Fibroblast of skin of right quadriceps (primary cell): ENCODE measurements at regions not wholly inside any gene's neighbourhood (a gene's known extent, or its start where the extent isn't known, plus 50 kb on each side); places are given as distances from the start of the nearest gene placed in this dataset.
"Not testable (repeated sequence)": the region's sequence is repeated elsewhere in the genome, so short reads cannot be mapped to it uniquely, and the experiment has no call there.

ENCODE experiments used
- DNase-seq: peaks from one replicate; pipeline ENCODE4 v3.0.0-alpha.2; 2013

DNA sequence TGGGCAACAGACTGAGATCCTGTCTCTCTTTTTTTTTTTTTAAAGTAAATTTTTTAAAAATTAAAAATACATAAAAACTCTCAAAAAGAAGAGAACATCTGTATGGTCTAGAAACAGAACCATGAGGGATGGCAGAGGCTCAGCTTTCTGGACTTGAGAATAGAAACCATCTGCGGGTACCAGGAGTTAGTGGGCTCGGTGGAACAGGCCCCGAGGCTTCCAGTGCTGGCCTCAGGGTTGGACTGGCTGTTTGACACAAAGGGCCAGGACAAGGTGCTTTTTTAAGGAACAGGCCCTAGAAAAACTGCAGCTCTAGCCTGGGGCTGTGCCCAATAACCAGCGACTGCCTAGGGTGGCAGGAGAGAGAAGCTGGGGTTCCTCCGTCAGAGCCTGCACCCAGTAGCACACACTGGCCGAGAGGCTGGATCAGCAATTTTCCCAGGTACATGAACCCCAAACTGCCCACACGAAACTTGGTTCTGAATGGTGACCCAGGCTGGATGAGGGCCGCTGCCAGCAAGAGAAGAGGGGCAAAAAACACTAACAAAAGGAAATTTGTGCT is 131.0 kb upstream of the OLIG3 start:
- no peak for DNase-seq

DNA sequence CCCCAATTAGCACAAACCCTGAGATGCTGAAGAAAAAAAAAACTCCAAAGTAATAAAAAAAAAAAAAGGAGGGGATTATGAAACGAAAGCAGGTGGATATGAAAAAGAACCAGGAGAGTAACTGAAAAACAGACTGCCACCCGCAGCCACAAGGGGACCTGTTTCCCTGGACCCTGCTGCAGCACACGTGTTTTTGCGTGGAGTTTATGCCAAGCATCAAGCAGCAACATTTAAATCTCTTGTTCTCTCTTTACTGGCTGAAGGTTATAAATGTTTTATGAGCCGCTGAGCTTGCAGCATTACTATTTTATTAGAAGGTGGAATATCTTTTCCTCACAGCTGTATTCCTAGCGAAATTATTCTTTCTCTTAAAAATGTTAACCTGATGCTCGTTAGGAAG is 131.6 kb upstream of the OLIG3 start:
- DNase-seq: no peak

DNA sequence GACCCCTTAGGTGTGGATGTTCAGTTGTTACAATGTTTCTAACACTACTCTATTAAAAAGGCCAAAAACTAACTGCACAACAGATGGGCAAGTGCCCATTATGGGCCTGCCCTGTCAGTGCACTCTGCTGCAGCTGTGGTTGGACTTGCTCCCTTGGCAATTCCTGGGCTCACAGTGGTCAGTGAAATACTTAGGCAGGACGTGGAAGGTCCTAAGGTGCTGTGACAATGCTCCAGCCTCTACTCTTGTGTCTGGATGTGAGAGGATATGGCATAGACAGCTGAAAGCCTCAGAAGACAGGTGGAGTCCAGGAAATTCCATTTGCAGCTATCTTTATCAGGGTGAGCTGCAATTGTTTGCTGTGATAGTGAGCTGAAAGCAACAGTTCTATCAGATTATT is 136.5 kb upstream of the OLIG3 start:
- no peak for DNase-seq

DNA sequence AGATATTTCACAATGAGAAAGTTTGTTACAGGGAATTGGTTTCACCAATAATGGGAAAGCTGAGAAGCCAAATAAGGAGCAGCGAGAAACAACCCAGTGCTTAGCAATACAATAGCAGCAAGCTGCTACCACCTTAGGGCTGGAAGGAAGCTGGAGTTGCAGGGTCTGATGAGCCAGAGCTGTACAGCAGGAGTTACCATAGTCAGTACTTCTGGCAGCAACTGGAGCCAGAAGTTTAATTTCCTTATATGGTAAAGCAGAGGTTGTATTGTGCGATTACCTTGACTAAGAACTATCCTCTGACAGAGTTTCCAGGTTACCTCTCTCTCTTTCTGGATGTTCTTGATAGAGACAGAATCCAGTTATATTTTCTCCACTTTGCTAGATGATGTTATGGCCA is 137.1 kb upstream of the OLIG3 start:
- no peak for DNase-seq

DNA sequence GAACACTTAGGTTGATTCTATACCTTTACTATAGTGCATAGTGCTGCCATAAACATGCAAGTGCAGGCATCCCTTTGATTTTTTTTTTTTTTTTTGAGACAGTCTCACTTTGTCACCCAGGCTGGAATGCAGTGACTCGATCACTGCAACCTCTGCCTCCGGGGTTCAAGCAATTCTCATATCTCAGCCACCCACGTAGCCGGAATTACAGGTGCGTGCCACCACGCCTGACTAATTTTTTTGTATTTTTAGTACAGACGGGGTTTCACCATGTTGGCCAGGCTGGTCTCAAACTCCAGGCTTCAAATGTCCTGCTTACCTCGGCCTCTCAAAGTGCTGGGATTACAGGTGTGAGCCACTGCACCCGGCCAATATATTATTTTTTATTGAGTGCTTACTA is 140.0 kb upstream of the OLIG3 start:
- DNase-seq: not testable (repeated sequence)

DNA sequence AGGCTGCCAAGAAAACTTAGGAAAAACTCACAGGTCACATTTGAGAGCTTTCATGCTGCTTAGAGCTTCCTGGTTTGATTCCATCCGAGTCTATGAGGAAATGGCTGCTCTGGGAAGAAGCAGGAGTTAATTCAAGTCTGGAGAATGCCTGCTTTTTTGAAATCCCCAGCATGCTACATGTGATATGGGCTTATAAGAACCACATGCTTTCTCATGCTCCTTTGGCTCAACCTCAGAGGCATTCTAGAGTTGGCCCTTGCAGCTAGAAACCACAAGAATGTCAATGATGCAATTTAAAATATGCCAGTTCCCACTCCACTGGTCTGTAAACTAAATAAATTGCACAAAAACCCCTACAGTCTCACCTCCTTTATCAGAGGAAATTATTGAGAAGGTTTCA is 142.9 kb upstream of the OLIG3 start:
- peak; percentile 97 for DNase-seq

DNA sequence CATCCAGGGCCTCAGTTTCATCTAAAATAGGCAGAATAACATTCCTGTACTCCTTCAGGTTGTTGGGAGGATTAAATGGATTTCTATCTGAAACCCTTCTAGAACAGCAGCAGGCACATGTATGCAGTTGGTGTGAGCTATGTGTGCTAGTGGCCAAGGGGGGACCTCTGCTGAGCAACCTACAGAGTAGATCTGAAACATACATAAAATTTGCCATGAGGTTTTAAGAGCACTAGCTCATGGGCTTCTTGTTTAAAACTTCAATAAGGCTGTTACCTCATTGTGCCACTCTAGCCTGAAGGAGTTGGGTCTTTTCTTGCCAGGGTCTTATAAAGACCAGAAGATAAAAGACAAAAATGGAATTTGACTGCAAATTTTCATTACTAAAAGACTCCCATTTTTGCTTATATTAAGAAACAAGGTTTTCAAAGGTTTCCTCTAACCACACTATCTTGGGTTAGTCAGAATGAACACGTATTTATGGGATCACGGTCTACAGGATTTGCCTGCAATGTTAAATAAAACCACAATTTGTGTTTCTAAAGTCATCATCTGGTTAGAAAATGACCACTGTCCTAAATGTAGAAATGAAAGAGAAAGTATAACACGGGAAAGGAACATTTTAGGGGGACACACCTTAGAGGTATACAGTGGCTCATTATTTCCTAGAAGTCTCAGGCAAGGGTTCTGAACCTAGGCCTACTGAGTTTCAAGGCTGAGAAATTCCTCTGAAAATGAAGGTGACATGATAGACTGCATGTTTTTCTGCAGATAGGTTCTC is 144.9 kb upstream of the OLIG3 start:
- peak; percentile 8 for DNase-seq

DNA sequence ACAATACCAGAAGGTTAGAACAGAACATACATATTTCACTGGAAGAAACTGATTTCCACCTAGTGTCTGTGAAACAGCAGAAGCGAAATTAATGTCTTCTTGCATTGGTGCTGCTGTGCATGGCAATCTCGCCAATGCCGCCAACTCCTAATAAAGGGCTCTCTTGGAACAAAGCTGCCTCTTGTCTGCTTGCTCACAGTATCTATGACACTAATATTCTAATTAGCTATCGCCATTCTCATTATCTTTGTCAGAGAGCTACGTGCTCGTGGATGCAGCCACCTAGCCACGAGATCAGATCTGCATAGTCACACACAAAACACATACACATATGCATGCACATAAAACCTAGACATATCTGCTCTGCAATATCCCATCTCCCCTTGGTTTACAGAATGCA is 145.9 kb upstream of the OLIG3 start:
- DNase-seq: no peak

DNA sequence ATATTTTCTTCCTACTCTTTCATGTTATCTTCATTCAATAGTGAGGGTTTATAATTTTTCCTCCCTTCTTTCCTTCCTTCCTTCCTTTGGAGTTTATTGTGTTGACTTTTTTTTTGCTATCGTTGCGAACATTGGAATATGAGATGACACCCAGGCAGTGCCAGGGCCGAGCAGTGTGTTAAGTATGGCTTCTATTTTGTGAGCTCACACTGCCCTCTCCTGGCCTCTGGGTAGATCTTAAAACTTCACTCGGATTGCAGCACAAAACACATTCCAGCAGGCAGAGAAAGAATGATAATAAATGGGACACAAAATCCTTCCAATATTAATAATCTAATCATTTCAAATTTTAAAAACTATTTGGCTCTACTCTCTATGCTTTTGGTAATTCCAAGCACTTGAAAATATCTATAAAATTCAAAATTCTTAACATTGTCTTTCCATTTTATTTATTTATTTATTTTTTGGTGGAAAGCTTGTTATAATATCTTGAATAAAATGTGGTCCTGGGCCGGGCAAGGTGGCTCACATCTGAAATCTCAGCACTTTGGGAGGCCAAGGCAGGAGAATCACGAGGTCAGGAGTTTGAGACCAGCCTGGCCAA is 147.4 kb upstream of the OLIG3 start:
- DNase-seq: peak; percentile 70

DNA sequence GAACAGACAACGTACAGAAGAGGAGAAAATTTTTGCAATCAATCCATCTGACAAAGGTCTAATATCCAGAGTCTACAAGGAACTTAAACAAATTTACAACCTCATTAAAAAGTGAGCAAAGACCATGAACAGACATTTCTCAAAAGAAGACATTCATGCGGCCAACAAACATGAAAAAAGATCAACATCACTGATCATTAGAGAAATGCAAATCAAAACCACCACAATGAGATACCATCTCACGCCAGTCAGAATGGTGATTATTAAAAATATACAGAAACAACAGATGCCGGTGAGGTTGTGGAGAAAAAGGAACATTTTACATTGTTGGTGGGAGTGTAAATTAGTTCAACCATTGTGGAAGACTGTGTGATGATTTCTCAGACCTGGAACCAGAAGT is 149.0 kb upstream of the OLIG3 start:
- DNase-seq: not testable (repeated sequence)

DNA sequence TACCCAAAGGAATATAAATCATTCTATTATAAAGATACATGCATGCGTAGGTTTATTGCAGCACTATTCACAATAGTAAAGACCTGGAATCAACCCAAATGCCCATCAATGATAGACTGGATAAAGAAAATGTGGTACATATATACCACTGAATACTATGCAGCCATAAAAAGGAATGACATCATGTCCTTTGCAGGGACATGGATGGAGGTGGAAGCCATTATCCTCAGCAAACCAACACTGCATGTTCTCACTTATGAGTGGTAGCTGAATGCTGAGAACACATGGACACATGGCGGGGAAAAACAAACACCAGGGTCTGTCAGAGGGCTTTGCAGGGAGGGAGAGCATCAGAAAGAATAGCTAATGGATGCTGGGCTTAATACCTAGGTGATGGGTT is 149.4 kb upstream of the OLIG3 start:
- DNase-seq: not testable (repeated sequence)

DNA sequence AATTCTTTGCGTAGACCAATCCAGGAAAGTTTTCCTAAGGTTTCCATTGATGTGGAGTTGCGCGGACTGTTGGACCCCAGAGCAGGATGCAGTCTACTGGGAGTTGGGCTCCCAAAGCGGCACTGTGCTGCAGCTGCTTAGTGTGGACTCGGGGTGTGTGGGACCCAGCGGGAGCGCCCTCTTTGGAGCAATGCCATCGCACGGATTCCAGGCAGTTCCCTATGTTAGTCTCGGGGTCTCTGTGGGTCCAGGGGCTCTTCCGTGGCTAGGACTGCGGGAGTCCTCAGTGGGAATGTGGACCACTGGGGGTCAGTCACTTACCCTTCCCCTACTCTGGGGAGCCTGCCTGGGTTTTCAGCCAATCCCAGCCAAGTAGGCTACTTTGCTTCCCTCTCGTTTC is 151.7 kb upstream of the OLIG3 start:
- DNase-seq: no peak

DNA sequence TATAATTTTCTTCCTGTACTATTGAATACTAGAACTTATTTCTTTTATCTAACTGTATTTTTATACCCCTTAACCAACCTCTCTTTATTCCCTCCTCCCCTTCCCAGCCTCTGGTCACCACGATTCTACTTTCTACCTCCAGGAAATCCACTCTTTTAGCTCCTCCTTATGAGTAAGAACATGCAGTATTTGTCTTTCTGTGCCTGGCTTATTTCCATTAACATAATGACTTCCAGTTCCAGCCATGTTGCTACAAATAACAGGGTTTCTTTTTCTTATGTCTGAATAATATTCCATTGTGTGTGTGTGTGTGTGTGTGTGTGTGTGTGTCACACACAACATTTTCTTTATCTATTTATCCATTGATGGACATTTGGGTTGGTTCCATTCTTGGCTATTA is 152.3 kb upstream of the OLIG3 start:
- no peak for DNase-seq

DNA sequence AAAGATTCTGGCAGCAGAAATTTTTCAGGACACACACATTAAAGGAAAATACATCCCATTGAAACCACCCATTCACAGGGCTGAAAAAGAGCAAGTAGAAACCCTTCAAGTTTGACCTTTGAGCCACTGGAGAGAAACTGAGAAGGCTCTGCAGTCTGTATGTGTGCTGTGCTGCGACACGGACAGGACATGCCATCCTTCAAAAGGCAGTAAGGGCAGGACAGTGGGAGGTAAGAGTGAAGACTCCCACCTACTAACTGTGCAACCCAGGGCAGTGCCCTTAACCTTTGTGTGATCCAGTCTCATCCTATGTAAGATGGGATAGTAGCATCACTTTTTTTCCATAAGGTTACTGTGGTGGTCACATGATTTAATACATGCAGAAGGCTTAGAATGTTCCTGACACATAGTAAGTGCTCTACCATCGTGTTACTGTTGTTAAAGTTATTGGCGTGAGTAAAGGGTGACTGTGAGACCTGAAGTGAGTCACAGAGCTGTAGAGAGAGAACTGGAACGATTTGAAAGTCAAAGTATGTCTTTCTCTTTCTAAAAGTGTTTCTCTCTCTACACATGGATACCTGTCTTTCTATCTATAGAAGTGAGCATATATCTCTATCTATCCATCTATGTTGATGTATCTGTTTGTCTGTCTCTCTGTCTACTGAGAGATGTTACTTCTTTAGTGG is 153.7 kb upstream of the OLIG3 start:
- no peak for DNase-seq

DNA sequence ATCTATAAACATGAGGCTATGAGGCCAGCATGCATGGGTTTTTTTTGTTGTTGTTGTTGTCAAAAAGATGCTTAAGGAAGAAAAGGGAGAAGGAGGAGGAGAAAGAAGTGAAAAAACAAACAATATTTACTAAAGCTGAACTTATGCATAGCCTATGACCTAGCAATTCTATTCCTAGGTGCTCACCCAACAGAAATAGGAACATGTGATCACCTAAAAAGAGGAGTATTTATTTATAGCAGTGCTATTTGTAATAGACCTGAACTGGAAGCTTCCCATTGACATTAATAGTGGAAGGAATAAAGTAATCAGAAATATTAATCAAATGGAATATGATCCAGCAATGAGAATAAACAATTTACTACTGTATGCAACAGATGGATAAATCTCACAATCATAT is 156.5 kb upstream of the OLIG3 start:
- no peak for DNase-seq

DNA sequence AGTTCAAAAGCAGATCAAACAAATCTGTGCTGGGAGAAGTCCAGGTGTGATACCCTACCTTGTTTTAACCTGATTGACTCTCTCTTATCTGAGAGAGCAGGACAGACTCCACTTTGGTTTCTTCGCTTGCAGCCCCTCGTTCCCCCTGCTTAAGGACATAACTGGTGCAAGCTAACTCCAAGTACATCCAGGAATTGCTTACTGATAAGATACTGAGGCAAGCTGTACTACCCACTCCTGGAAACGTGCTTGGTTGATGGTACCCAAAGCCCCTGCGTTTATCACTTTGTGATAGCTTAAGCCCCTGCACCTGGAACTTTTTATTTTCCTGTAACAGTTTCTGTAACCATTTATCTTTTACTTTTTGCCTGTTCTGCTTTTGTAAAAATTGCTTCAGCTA is 157.0 kb upstream of the OLIG3 start:
- no peak for DNase-seq

DNA sequence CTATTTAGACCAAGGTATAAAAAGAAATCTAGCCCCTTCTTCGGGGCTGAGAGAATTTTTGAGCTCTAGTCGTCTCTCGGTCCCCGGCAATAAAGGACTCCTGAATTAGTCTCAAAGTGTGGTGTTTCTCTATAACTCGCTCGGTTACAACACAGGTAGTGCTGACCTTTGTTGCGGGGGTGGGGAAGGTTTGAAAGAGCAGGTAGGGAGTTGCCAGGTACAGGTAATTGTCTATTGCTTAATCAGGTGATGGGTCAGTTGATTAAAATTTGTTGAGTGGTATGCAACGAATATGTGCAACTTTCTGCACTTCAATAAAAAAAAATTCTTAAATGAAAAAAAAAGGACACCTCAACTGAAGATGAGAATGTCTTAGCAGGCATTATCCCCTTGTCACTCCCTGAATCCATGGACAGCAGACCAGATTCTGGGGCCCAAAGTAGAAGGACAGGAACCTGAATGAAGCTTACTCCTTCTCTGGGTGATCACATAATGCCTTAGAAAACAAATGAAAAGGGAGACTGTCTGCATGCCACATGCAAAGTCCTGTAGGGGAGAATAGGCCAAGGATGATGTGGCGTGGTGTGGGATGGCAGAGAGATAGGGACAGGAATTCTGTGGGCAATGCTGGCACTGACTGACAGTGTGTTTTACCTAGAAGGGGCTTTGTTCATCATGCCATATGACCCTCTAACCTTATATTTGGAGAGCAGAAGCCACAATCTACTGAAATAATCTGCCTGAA is 157.6 kb upstream of the OLIG3 start:
- no peak for DNase-seq

DNA sequence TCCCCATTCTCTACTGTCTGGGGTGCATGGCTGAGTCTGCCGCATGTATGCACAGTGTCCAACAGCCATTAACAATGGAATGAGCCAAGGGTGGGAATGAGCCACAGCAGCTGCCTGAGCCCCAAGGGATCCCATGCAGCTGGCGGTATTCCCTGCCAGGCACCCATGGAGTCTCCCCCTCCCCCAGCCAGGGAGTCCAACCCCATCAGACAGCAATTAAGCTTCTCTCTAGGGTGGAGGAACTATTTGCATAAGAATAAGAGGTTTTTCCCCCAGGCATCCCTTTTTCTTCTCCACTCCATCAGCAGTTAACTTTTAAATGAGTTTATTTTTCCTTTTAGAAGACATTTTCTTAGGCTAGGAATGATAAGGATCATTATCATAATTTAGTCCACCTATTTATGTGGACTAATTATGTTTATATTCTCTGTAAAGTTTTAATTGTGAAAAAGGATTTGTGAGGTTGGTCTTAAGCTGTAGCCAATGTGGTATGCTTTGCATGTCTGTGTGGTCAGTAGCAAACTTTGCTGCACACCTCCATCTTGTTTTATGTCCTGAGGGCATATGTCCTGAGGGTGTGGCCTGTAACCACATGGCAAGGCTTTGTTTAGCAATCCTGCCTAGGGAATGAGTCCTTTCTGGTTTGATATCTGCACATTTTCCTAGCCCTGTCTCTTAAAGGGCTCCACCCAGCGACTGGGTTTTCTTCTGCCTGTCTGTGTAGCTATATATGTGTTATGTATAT is 158.9 kb upstream of the OLIG3 start:
- no peak for DNase-seq

DNA sequence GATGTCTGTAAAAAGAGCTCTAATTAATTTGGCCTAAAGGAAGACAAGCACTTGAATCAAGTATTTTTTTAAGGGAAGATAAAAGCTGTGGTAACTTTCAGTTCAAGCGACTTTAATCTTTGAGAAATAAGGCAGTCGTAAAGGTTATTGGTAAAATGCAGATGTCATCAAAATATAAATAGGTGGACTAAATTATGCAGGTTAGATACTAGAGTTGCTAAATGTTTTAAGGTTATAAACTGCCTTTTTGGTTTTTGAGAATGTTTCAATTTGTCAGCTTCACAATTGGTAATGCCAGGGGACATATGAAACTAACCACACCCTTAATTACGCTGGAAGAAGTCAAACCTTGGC is 159.5 kb upstream of the OLIG3 start:
- no peak for DNase-seq

DNA sequence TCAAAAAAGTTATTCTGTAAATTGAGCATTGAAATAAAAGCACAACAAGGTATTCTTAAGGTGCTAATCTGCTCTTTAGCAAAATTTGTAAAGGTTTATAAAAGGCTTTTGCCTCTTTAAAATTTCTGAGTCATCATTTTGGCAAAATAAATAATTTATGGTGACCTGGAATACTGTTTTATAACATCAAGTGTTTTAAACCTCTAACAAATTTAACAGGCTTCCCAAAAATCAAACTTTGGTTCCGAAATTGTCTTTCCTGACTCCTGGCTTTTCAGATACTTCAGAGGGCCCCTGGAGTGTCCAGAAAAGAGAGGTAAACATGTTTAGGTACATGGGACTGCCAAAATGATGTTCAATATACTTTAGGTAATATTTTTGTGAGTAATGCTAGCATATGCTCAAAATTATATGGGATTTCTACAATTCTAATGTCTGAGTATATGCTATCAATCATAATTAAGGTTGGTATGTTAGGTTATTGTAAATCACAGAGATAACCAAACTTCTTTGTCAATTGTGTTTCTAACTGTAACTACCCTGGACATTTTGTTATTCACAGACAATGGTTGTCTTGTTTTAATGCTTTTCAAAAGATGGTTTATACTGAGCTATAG is 160.3 kb upstream of the OLIG3 start:
- DNase-seq: no peak

DNA sequence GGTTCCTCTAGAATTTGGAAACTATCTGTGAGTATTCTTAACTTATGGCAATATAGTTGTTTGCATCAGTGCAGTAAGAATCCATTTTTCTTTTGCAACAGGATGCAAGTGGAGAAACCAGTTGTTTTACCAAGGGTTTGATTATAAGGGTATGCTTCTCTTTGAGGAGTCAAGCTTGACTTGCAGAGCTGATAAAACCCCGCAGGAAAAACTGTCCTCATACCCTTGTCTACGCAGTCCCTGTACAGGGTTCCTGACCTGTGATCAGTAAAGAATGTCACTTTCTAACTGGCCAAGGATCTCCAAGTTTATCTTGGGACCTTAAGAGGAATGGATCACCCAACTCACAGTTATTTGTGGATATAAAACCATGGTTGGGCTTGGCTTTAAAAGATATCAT is 161.1 kb upstream of the OLIG3 start:
- no peak for DNase-seq

DNA sequence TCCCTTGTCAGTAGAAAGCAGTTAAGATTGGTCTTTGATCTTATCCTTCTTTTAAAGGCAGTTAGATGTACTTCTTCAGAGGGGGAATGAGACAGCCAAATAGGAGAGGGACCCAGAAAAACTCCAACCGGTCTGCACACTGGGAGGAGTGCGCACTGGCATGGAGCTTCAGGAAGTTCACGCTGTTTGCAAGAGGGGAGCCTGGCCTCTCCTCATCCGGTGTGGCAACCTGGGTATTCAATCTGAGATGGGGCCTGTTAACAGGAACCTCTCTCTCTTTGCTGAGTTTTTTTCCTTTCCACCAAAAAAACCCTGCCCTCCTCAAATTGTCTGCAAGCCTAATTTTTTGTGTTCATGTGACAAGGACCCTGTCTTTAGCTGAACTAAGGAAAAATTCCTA is 162.5 kb upstream of the OLIG3 start:
- DNase-seq: no peak
